ENCODE measurements at regions not wholly inside any gene's neighbourhood (a gene's known extent, or its start where the extent isn't known, plus 50 kb on each side); places are given as distances from the start of the nearest gene placed in this dataset.

DNA sequence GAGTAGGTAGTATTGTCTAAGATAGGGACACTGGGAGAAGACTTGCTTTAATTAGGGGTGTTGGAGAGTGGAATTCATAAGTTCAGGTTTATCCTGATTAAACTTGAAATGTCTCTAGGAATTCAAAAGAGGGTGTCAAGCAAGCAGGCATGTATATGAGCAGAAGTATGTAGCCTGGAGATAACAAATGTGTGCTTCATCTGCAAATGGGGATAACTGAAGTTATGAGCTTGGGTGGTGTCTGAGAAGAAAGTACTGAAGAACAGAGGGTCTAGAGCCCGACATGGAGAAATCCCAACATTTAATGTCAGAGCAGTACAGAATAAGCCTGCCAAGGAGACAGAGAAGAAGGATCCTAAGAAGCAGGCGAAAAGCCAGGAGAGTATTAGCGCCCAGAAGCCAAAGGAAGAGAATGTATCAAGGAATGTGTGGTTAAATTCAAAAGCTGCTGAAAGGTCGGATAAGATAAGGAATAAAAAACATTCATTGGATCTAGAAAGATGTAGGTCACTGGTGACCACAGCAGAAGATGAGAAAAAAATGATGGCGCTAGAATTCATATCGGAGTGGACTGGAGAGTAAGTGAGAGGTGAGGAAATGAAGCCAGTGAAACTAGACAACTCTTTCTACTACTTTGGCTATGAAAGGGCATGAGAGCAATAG lies 401.5 kb upstream of the PIK3R1 start:
- TF ChIP-seq CEBPZ (IDR thresholded peaks at IDR 0.05; ENCODE audit: low read depth, low read length) = no peak
- TF ChIP-seq, protein P1, sequence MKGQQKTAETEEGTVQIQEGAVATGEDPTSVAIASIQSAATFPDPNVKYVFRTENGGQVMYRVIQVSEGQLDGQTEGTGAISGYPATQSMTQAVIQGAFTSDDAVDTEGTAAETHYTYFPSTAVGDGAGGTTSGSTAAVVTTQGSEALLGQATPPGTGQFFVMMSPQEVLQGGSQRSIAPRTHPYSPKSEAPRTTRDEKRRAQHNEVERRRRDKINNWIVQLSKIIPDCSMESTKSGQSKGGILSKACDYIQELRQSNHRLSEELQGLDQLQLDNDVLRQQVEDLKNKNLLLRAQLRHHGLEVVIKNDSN (IDR thresholded peaks at IDR 0.05; ENCODE audit: borderline replicate concordance, extremely low read length, insufficient read depth, low read depth, low read length) = no peak
